ENCODE measurements at regions not wholly inside any gene's neighbourhood (a gene's known extent, or its start where the extent isn't known, plus 50 kb on each side); places are given as distances from the start of the nearest gene placed in this dataset.

DNA sequence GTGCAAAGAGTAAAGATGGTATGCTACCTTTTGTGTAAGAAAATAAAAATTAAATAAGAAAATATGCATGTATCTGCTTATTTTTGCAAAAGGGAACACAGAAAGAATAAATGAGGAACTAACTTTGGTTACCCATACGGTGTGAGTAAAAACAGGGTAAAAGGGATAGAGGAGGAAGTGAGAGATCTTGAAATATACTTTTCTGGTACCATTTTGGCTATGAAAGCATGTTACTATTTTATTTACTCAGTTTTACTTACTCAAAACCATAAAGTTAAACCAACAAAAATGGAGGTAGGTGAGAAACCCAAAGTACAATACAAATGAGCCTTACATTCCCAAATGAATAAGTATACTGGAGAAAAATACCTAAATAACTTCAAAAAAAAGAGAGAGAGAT, 122.0 kb upstream of the EGLN3 start:
- TF ChIP-seq, protein P1, sequence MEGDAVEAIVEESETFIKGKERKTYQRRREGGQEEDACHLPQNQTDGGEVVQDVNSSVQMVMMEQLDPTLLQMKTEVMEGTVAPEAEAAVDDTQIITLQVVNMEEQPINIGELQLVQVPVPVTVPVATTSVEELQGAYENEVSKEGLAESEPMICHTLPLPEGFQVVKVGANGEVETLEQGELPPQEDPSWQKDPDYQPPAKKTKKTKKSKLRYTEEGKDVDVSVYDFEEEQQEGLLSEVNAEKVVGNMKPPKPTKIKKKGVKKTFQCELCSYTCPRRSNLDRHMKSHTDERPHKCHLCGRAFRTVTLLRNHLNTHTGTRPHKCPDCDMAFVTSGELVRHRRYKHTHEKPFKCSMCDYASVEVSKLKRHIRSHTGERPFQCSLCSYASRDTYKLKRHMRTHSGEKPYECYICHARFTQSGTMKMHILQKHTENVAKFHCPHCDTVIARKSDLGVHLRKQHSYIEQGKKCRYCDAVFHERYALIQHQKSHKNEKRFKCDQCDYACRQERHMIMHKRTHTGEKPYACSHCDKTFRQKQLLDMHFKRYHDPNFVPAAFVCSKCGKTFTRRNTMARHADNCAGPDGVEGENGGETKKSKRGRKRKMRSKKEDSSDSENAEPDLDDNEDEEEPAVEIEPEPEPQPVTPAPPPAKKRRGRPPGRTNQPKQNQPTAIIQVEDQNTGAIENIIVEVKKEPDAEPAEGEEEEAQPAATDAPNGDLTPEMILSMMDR (conservative IDR thresholded peaks at IDR 0.05; ENCODE audit: low read length): no peak
- no peak for DNase-seq (ENCODE audit: low read depth)
- no peak overlapping the region for H3K4me3 ChIP-seq (ENCODE audit: low read length)

DNA sequence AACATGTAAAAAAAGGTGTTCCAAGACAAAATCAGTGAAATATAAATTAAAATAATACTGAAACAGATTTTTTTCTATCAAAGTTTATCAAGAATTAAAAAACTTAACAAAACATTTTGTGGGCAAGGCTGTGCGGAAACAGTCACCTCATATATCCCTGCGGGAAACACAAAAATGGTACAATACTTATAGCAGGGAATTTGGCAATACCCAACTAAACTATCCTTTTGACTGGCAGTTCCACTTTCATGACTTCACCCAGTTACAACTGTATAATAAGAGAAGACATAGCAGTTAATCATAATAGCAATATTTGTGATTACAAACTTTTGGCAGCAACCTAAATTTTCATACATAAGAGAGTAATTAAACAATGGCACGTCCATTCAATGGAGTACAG, 121.5 kb upstream of the EGLN3 start:
- H3K4me3 ChIP-seq (ENCODE audit: low read length): no peak overlapping the region
- no peak for DNase-seq (ENCODE audit: low read depth)
- TF ChIP-seq, protein P1 (conservative IDR thresholded peaks at IDR 0.05; ENCODE audit: low read length): no peak

DNA sequence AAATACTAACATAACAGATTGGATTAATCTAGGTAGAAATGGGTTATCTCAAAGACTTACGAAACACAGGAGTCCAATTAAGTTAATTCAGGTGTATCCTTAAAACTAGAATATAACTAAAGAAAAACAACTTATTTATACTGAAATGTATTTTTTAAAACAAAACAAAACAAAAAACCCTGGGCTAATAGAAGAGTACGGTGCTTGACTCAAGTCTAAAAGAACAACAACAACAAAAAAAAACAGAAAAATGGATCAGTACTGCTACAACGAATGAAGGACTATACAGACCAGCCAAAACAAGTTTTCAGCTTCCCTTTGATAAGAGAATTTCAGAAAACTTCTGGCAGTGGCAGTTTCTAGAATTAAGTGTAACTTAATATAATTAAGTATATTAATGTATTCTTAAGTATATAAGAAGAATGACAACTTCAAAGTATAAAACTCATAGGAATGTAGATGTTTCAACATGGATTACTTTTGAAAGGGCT, 120.1 kb upstream of the EGLN3 start:
- no peak for DNase-seq (ENCODE audit: low read depth)
- TF ChIP-seq, protein P1 (conservative IDR thresholded peaks at IDR 0.05; ENCODE audit: low read length): no peak
- no peak overlapping the region for H3K4me3 ChIP-seq (ENCODE audit: low read length)

DNA sequence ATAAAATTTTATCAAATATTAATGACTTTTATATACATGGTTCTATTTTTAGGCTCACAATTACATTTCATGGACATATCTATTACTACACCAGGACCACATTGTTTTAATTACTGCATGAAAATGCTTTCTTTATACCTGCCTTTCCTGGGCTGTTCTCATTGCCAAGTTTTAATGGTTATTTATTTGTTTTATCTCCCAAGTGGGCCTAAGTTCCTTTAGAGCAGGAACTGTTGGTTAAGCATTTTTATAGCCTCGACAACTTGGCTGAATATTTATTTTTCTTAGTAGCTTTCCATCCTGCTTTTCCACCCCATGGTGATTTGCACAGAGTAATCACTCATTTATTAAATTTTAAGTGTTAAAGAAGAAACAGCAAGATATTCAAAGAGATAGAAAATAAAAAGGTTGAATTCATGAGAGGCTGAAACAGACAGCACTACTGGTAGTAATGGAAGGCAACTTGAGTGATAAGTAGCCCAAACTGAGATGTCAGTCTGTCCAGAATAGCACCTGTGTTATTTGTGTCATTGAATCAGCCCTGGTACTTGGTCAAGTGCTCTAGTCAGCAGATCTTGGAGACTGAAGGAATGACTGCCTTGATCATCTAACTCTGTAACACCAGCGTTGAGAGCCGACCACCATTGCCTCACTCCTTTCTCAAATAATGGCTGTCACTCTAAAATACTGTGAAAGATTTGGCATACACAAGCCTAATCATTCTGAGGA, 119.1 kb upstream of the EGLN3 start:
- no peak overlapping the region for H3K4me3 ChIP-seq (ENCODE audit: low read length)
- TF ChIP-seq, protein P1 (conservative IDR thresholded peaks at IDR 0.05; ENCODE audit: low read length): no peak
- DNase-seq (ENCODE audit: low read depth): no peak

DNA sequence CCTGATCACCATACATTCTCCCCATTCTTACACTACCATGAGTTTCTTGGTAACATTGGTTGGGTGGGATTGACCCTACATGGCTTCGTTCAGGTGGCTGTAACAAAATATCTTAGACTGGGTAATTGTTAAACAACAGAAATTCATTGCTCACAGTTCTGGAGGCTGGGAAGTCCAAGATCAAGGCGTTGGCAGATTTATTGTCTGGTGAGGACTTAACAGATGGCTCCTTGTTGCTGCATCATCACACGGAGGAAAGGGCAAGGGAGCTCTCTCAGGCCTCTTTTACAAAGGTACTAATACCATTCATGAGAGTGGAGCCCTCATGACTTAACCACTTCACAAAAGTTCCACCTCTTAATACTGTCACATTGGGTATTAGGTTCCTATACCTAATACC, 116.7 kb upstream of the EGLN3 start:
- no peak for DNase-seq (ENCODE audit: low read depth)
- TF ChIP-seq, protein P1 (conservative IDR thresholded peaks at IDR 0.05; ENCODE audit: low read length): no peak
- no peak overlapping the region for H3K4me3 ChIP-seq (ENCODE audit: low read length)

DNA sequence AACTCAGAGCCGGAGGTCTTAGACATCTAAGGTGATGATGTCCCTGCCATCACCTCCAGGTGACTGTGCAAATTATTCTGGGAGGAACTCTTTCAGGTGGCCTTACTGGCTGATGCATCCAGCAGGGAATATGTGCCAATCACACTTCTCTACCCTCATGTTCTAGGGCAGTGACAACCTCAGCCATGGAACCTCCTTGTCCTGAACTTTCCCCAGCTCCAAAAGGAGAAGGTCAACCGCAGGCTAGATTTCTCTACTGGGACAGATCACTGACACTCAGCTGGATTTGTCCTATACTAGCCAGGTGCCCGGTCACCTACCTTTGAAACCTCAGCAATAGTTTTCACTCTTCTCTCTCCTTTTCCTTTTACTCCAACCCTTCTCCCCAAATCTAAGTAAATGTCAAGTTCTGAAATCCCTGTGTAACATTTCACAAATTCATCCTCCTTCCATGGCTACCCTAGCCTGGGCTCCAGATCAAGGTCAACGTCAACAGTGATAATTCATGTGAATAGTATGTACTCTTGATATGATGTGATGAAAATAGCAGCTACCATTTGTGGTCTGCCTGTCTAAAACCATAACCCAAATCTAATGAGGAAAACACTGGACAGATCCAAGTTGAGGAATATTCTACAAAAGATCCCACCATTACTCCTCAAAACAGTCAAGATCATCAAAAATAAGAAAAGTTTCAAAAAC, 115.0 kb upstream of the EGLN3 start:
- no peak for DNase-seq (ENCODE audit: low read depth)
- TF ChIP-seq, protein P1 (conservative IDR thresholded peaks at IDR 0.05; ENCODE audit: low read length): no peak
- no peak overlapping the region for H3K4me3 ChIP-seq (ENCODE audit: low read length)

DNA sequence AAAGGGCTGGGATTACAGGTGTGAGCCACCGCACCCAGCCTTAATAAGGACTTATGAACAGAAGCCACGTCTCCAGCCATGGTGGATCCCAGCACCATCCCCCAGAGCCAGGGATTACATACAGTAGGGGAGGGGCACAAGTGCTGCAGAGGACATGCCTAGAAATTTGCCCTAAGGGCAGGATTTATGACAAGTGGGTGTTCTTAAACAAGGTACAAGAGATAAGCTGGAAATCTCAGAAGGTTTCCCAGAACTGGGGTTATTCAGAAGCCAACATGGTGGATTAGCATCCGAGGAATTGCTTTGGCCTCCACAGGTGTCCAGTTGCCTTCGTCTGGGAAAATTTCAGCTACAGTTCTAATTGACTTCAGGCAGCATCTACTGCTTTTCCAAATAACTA, 114.4 kb upstream of the EGLN3 start:
- TF ChIP-seq, protein P1 (conservative IDR thresholded peaks at IDR 0.05; ENCODE audit: low read length): no peak
- no peak for DNase-seq (ENCODE audit: low read depth)
- no peak overlapping the region for H3K4me3 ChIP-seq (ENCODE audit: low read length)
